ENCODE measurements at regions not wholly inside any gene's neighbourhood (a gene's known extent, or its start where the extent isn't known, plus 50 kb on each side); places are given as distances from the start of the nearest gene placed in this dataset.

DNA sequence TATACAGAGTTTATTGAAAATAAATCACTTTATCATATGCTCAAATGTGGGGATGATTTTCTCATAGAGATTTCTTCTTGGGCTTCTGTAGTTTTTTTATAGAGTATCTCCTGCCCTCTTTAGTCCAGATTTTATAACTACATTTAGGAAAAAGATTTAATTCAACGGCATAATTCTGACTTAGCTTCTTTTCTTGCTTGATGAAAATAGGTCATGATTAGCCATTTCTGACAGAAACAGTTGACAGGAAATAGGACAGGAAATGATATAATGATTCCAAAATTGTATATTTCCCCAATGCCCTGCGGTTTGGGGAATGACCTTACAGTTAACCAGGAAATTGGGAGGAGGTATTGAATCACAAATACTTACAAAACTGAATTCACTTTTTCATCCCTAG, 1531.9 kb upstream of the ACVR2A start:
- Mint-ChIP-seq H3K27ac (ENCODE audit: unreplicated experiment) (no peak overlapping the region), H3K27me3 (ENCODE audit: unreplicated experiment) (no peaks in the 10 kb centered on the region), H3K36me3 (ENCODE audit: unreplicated experiment) (peaks cover 4% of the 10 kb centered on the region), H3K4me1 (ENCODE audit: unreplicated experiment) (peaks cover 20% of the 10 kb centered on the region), H3K9me3 (ENCODE audit: unreplicated experiment) (no peaks in the 10 kb centered on the region), H3K4me3 (ENCODE audit: unreplicated experiment) (no peak overlapping the region)
- DNase-seq (ENCODE audit: extremely low spot score, unreplicated experiment) = no peak
- TF ChIP-seq, protein P1, sequence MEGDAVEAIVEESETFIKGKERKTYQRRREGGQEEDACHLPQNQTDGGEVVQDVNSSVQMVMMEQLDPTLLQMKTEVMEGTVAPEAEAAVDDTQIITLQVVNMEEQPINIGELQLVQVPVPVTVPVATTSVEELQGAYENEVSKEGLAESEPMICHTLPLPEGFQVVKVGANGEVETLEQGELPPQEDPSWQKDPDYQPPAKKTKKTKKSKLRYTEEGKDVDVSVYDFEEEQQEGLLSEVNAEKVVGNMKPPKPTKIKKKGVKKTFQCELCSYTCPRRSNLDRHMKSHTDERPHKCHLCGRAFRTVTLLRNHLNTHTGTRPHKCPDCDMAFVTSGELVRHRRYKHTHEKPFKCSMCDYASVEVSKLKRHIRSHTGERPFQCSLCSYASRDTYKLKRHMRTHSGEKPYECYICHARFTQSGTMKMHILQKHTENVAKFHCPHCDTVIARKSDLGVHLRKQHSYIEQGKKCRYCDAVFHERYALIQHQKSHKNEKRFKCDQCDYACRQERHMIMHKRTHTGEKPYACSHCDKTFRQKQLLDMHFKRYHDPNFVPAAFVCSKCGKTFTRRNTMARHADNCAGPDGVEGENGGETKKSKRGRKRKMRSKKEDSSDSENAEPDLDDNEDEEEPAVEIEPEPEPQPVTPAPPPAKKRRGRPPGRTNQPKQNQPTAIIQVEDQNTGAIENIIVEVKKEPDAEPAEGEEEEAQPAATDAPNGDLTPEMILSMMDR (IDR thresholded peaks at IDR 0.05) = peak; percentile 63

DNA sequence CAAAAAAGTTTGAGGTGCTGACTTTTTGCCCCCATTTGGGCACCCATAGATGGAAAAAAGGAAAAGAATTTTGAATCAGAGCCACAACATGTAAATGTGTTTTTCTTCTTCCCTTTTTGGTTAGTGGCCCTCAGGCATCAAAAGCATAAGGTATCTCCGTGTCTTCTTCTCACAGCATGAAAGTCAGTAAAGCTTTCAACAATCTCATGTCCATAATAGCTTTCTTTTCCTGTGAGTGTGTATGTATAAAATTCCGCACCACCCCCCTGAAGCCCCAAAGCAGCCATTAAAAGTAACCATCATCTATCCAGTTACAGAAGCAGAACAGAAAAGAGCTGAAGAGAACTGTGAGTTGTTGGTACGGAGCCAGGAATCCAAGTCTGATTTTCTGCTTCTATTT, 1539.7 kb upstream of the ACVR2A start:
- Mint-ChIP-seq H3K4me3 (ENCODE audit: unreplicated experiment) (peak overlapping the region; percentile 27), H3K27me3 (ENCODE audit: unreplicated experiment) (no peaks in the 10 kb centered on the region), H3K27ac (ENCODE audit: unreplicated experiment) (peak overlapping the region; percentile 76), H3K36me3 (ENCODE audit: unreplicated experiment) (peaks cover 13% of the 10 kb centered on the region), H3K4me1 (ENCODE audit: unreplicated experiment) (peaks cover 22% of the 10 kb centered on the region), H3K9me3 (ENCODE audit: unreplicated experiment) (peaks cover 28% of the 10 kb centered on the region)
- DNase-seq (ENCODE audit: extremely low spot score, unreplicated experiment) = no peak
- TF ChIP-seq, protein P1 (IDR thresholded peaks at IDR 0.05) = no peak

DNA sequence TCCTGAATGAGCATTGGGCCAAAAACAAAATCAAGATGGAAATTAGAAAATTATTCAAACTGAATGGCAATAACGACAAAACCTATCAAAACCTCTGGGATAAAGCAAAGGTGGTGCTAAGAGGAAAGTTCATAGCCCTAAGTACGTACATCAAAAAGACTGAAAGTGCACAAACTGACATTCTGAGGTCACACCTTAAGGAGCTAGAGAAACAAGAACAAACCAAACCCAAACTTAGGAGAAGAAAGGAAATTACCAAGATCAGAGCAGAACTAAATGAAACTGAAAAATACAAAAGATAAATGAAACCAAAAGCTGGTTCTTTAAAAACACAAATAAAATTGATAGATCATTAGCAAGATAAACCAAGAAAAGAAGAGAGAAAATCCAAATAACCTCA, 1543.5 kb upstream of the ACVR2A start:
- Mint-ChIP-seq H3K36me3 (ENCODE audit: unreplicated experiment) (peaks cover 14% of the 10 kb centered on the region), H3K4me3 (ENCODE audit: unreplicated experiment) (no peak overlapping the region), H3K9me3 (ENCODE audit: unreplicated experiment) (peaks cover 38% of the 10 kb centered on the region), H3K27ac (ENCODE audit: unreplicated experiment) (no peak overlapping the region), H3K27me3 (ENCODE audit: unreplicated experiment) (no peaks in the 10 kb centered on the region), H3K4me1 (ENCODE audit: unreplicated experiment) (peaks cover 17% of the 10 kb centered on the region)
- TF ChIP-seq, protein P1 (IDR thresholded peaks at IDR 0.05) = no peak
- no peak for DNase-seq (ENCODE audit: extremely low spot score, unreplicated experiment)

DNA sequence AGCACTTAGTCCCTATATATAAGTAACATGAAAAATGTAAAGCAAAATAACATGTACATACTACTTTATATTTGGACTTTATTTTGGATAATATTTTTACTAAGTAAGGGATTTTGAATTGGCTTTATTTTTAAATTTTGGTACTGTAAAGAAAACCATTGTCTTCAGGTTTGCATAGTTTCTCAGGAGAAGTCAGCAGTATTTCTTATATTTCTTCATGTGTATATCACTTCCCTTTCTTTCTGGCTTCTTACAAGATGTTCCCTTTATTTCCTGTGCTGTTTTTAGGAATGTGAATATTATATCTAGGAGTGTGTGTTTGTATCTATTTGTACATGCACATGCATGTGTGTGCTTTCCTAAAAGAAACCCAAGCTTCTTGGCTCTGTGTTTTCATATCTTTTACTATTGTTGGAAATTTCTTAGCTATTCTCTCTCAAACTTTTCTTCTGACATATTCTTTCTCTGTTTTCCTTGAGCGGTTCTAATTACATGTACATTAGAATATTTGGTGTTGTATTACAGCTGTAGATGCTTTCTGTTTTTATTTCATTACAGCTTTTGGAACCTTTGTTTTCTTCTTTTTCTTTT, 1549.7 kb upstream of the ACVR2A start:
- Mint-ChIP-seq H3K4me3 (ENCODE audit: unreplicated experiment) (no peak overlapping the region), H3K9me3 (ENCODE audit: unreplicated experiment) (peaks cover 24% of the 10 kb centered on the region), H3K27ac (ENCODE audit: unreplicated experiment) (no peak overlapping the region), H3K36me3 (ENCODE audit: unreplicated experiment) (peaks cover 9% of the 10 kb centered on the region), H3K4me1 (ENCODE audit: unreplicated experiment) (no peaks in the 10 kb centered on the region), H3K27me3 (ENCODE audit: unreplicated experiment) (no peaks in the 10 kb centered on the region)
- DNase-seq (ENCODE audit: extremely low spot score, unreplicated experiment) = no peak
- TF ChIP-seq, protein P1 (IDR thresholded peaks at IDR 0.05) = no peak

DNA sequence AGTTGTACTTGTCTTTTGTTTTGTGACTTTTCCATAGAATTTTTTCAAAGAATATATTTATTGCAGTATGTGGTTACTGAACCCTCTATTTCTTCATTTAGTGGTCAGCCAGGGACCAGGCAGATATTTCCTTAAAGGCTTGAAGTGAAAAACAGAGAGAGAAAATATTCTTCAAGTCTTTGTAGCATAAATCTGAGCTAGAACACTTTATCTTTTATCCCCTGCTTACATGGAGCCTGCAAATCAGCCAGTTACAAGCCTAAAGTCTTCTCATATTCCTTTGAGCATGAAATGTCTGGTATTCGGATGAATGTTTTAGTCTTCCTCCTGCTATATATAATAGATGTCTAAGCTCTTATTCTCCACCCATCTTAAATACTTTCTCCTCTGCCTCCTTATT, 1557.5 kb upstream of the ACVR2A start:
- Mint-ChIP-seq H3K4me1 (ENCODE audit: unreplicated experiment) (no peaks in the 10 kb centered on the region), H3K9me3 (ENCODE audit: unreplicated experiment) (peaks cover 42% of the 10 kb centered on the region), H3K4me3 (ENCODE audit: unreplicated experiment) (no peak overlapping the region), H3K27ac (ENCODE audit: unreplicated experiment) (no peak overlapping the region), H3K36me3 (ENCODE audit: unreplicated experiment) (peaks cover 3% of the 10 kb centered on the region), H3K27me3 (ENCODE audit: unreplicated experiment) (no peaks in the 10 kb centered on the region)
- TF ChIP-seq, protein P1 (IDR thresholded peaks at IDR 0.05) = no peak
- no peak for DNase-seq (ENCODE audit: extremely low spot score, unreplicated experiment)

Measured in osteocyte (in vitro differentiated cells).